ENCODE measurements at regions not wholly inside any gene's neighbourhood (a gene's known extent, or its start where the extent isn't known, plus 50 kb on each side); places are given as distances from the start of the nearest gene placed in this dataset.
A peak's percentile ranks its signal among the peaks of the same experiment; 100 is the strongest.

GRCh38 chr3:160132226-160132625 is 93.0 kb upstream of the C3orf80 start:
- DNase-seq = no peak

GRCh38 chr3:160133757-160134156 is 91.5 kb upstream of the C3orf80 start:
- peak; percentile 63 for DNase-seq

GRCh38 chr3:160134454-160134853 is 90.8 kb upstream of the C3orf80 start:
- DNase-seq = no peak

GRCh38 chr3:160134964-160135363 is 90.3 kb upstream of the C3orf80 start:
- peak; percentile 26 for DNase-seq

GRCh38 chr3:160135851-160136250 is 89.4 kb upstream of the C3orf80 start:
- DNase-seq = no peak

- no peak for DNase-seq
These were observed 88.8 kb upstream of the C3orf80 start for GRCh38 chr3:160136421-160136820.

GRCh38 chr3:160139291-160139690 is 85.9 kb upstream of the C3orf80 start:
- no peak for DNase-seq

GRCh38 chr3:160140756-160141155 is 84.5 kb upstream of the C3orf80 start:
- DNase-seq = no peak

- DNase-seq = no peak
These were observed 83.6 kb upstream of the C3orf80 start for GRCh38 chr3:160141485-160142185.

- no peak for DNase-seq
These were observed 81.7 kb upstream of the C3orf80 start for GRCh38 chr3:160143482-160143881.

- DNase-seq = no peak
These were observed 75.2 kb upstream of the C3orf80 start for GRCh38 chr3:160150066-160150465.

- DNase-seq = peak; percentile 80
These were observed 74.7 kb upstream of the C3orf80 start for GRCh38 chr3:160150525-160150924.

- no peak for DNase-seq
These were observed 72.6 kb upstream of the C3orf80 start for GRCh38 chr3:160152638-160153037.

- DNase-seq = no peak
These were observed 71.2 kb upstream of the C3orf80 start for GRCh38 chr3:160154033-160154432.

- DNase-seq = no peak
These were observed 70.6 kb upstream of the C3orf80 start for GRCh38 chr3:160154596-160154995.

GRCh38 chr3:160157321-160157720 is 67.9 kb upstream of the C3orf80 start:
- no peak for DNase-seq

- DNase-seq = no peak
These were observed 65.9 kb upstream of the C3orf80 start for GRCh38 chr3:160159341-160159740.

- no peak for DNase-seq
These were observed 65.4 kb upstream of the C3orf80 start for GRCh38 chr3:160159806-160160205.

GRCh38 chr3:160161921-160162320 is 63.3 kb upstream of the C3orf80 start:
- DNase-seq = no peak

GRCh38 chr3:160162440-160162839 is 62.8 kb upstream of the C3orf80 start:
- DNase-seq = no peak

GRCh38 chr3:160163229-160163878 is 61.9 kb upstream of the C3orf80 start:
- no peak for DNase-seq

GRCh38 chr3:160168246-160168645 is 57.0 kb upstream of the C3orf80 start:
- DNase-seq = no peak

- DNase-seq = peak; percentile 17
These were observed 55.9 kb upstream of the C3orf80 start for GRCh38 chr3:160169139-160169976.
